ENCODE measurements at regions not wholly inside any gene's neighbourhood (a gene's known extent, or its start where the extent isn't known, plus 50 kb on each side); places are given as distances from the start of the nearest gene placed in this dataset.

- TF ChIP-seq CTCF (IDR thresholded peaks at IDR 0.05; ENCODE audit: unreplicated experiment): no peak
- peaks cover 2% of the 10 kb centered on the region for H3K9me3 Mint-ChIP-seq (ENCODE audit: unreplicated experiment)
- H3K27me3 Mint-ChIP-seq (ENCODE audit: insufficient read depth, unreplicated experiment): no peaks in the 10 kb centered on the region
- ChIA-PET POLR2A (interaction anchor here (0.6 kb wide), 1 partner anchor 1388 kb away, joined by 3 read pairs; no protein-coding TSS in a partner anchor), CTCF (no interaction called here)
- BruUV-seq (replicated peaks): no TSS peak
- H3K36me3 Mint-ChIP-seq (ENCODE audit: insufficient read depth, unreplicated experiment): no peaks in the 10 kb centered on the region
- H3K4me3 Mint-ChIP-seq (ENCODE audit: unreplicated experiment): no peak overlapping the region
- intact Hi-C loops (cut with micrococcal nuclease): no loop called here
- DNase-seq (ENCODE audit: unreplicated experiment): no peak
- H3K27ac Mint-ChIP-seq (ENCODE audit: low read depth, unreplicated experiment): no peak overlapping the region
- no peaks in the 10 kb centered on the region for H3K4me1 Mint-ChIP-seq (ENCODE audit: insufficient read depth, unreplicated experiment)
Measured at GRCh38 chr4:177517862-177518261, 75.6 kb upstream of the AGA start.

GRCh38 chr4:177519481-177520260, 77.4 kb upstream of the AGA start:
- CTCF ChIA-PET: interaction anchor here (0.6 kb wide), 1 partner anchor 1270 kb away, joined by 3 read pairs; no protein-coding TSS in a partner anchor

GRCh38 chr4:177528620-177529019, 86.4 kb upstream of the AGA start:
- no peak for DNase-seq (ENCODE audit: unreplicated experiment)
- ChIA-PET CTCF (no interaction called here), POLR2A (no interaction called here)
- intact Hi-C loops (cut with micrococcal nuclease): no loop called here
- H3K9me3 Mint-ChIP-seq (ENCODE audit: unreplicated experiment): no peaks in the 10 kb centered on the region
- H3K4me1 Mint-ChIP-seq (ENCODE audit: insufficient read depth, unreplicated experiment): no peaks in the 10 kb centered on the region
- no peak for TF ChIP-seq CTCF (IDR thresholded peaks at IDR 0.05; ENCODE audit: unreplicated experiment)
- H3K4me3 Mint-ChIP-seq (ENCODE audit: unreplicated experiment): no peak overlapping the region
- H3K36me3 Mint-ChIP-seq (ENCODE audit: insufficient read depth, unreplicated experiment): no peaks in the 10 kb centered on the region
- no peaks in the 10 kb centered on the region for H3K27me3 Mint-ChIP-seq (ENCODE audit: insufficient read depth, unreplicated experiment)
- no peak overlapping the region for H3K27ac Mint-ChIP-seq (ENCODE audit: low read depth, unreplicated experiment)
- BruUV-seq (replicated peaks): no TSS peak

More at GRCh38 chr4:177519481-177520260, 77.4 kb upstream of the AGA start:
- Mint-ChIP-seq H3K36me3 (ENCODE audit: insufficient read depth, unreplicated experiment) (no peaks in the 10 kb centered on the region), H3K4me1 (ENCODE audit: insufficient read depth, unreplicated experiment) (no peaks in the 10 kb centered on the region), H3K9me3 (ENCODE audit: unreplicated experiment) (peaks cover 8% of the 10 kb centered on the region), H3K4me3 (ENCODE audit: unreplicated experiment) (no peak overlapping the region), H3K27ac (ENCODE audit: low read depth, unreplicated experiment) (no peak overlapping the region), H3K27me3 (ENCODE audit: insufficient read depth, unreplicated experiment) (no peaks in the 10 kb centered on the region)
- intact Hi-C loops (cut with micrococcal nuclease): no loop called here
- no peak for TF ChIP-seq CTCF (IDR thresholded peaks at IDR 0.05; ENCODE audit: unreplicated experiment)
- no TSS peak for BruUV-seq (replicated peaks)
- DNase-seq (ENCODE audit: unreplicated experiment): no peak
- POLR2A ChIA-PET: no interaction called here

- Mint-ChIP-seq H3K27ac (ENCODE audit: low read depth, unreplicated experiment) (no peak overlapping the region), H3K27me3 (ENCODE audit: insufficient read depth, unreplicated experiment) (no peaks in the 10 kb centered on the region), H3K9me3 (ENCODE audit: unreplicated experiment) (peaks cover 7% of the 10 kb centered on the region), H3K4me1 (ENCODE audit: insufficient read depth, unreplicated experiment) (peaks cover 6% of the 10 kb centered on the region), H3K36me3 (ENCODE audit: insufficient read depth, unreplicated experiment) (no peaks in the 10 kb centered on the region), H3K4me3 (ENCODE audit: unreplicated experiment) (no peak overlapping the region)
- POLR2A ChIA-PET: interaction anchor here (0.6 kb wide), 1 partner anchor 1945 kb away, joined by 3 read pairs; no protein-coding TSS in a partner anchor
- intact Hi-C loops (cut with micrococcal nuclease): no loop called here
- DNase-seq (ENCODE audit: unreplicated experiment): no peak
- TF ChIP-seq CTCF (IDR thresholded peaks at IDR 0.05; ENCODE audit: unreplicated experiment): no peak
- CTCF ChIA-PET: no interaction called here
- BruUV-seq (replicated peaks): no TSS peak
Measured at GRCh38 chr4:177530561-177530960, 88.3 kb upstream of the AGA start.
